HUES48 (cell line): ENCODE measurements at regions not wholly inside any gene's neighbourhood (a gene's known extent, or its start where the extent isn't known, plus 50 kb on each side); places are given as distances from the start of the nearest gene placed in this dataset.
"Not testable (repeated sequence)": the region's sequence is repeated elsewhere in the genome, so short reads cannot be mapped to it uniquely, and the experiment has no call there.

Experiments
- H3K27ac ChIP-seq: one replicate; pipeline ENCODE4 v1.7.0; 2013; ENCODE audit warnings: low read depth, low read length, inconsistent platforms
- H3K27me3 ChIP-seq: 2 replicates; pipeline ENCODE4 v1.6.1; 2013; ENCODE audit warnings: mild to moderate bottlenecking, low read length; ENCODE audit not compliant: control insufficient read depth, insufficient read depth
- H3K36me3 ChIP-seq: 2 replicates; pipeline ENCODE4 v1.6.1; 2013; ENCODE audit warnings: low read length; ENCODE audit not compliant: control insufficient read depth, insufficient read depth
- H3K4me1 ChIP-seq: 2 replicates; pipeline ENCODE4 v1.6.1; 2013; ENCODE audit warnings: mild to moderate bottlenecking, low read length; ENCODE audit not compliant: control insufficient read depth, insufficient read depth
- H3K4me3 ChIP-seq: 2 replicates; pipeline ENCODE4 v1.5.1; 2013; ENCODE audit warnings: mild to moderate bottlenecking, low read depth, low read length
- H3K9ac ChIP-seq: 2 replicates; pipeline ENCODE4 v1.6.1; 2013; ENCODE audit warnings: mild to moderate bottlenecking, low read depth, low read length, moderate library complexity
- H3K9me3 ChIP-seq: 2 replicates; pipeline ENCODE4 v1.6.1; 2013; ENCODE audit warnings: low read length; ENCODE audit not compliant: control insufficient read depth, insufficient read depth

GRCh38 chr18:41046250-41046649, 908.8 kb upstream of the PIK3C3 start:
- H3K27me3 ChIP-seq: not testable (repeated sequence)

GRCh38 chr18:41043876-41044275, 911.2 kb upstream of the PIK3C3 start:
- H3K9ac ChIP-seq: no peak overlapping the region
- no peaks in the 10 kb centered on the region for H3K36me3 ChIP-seq
- no peaks in the 10 kb centered on the region for H3K4me1 ChIP-seq
- no peak overlapping the region for H3K4me3 ChIP-seq
- no peak overlapping the region for H3K27ac ChIP-seq
- H3K9me3 ChIP-seq: no peaks in the 10 kb centered on the region
- H3K27me3 ChIP-seq: no peaks in the 10 kb centered on the region

More at GRCh38 chr18:41046250-41046649, 908.8 kb upstream of the PIK3C3 start:
- not testable (repeated sequence) for H3K4me1 ChIP-seq, H3K36me3 ChIP-seq, H3K4me3 ChIP-seq, H3K27ac ChIP-seq, H3K9me3 ChIP-seq, H3K9ac ChIP-seq

GRCh38 chr18:41042866-41043265, 912.2 kb upstream of the PIK3C3 start:
- H3K27ac ChIP-seq: no peak overlapping the region
- no peak overlapping the region for H3K4me3 ChIP-seq
- H3K4me1 ChIP-seq: no peaks in the 10 kb centered on the region
- no peak overlapping the region for H3K9ac ChIP-seq
- no peaks in the 10 kb centered on the region for H3K27me3 ChIP-seq
- H3K36me3 ChIP-seq: no peaks in the 10 kb centered on the region
- no peaks in the 10 kb centered on the region for H3K9me3 ChIP-seq

- no peak overlapping the region for H3K9ac ChIP-seq
- no peaks in the 10 kb centered on the region for H3K9me3 ChIP-seq
- H3K4me3 ChIP-seq: no peak overlapping the region
- H3K27me3 ChIP-seq: no peaks in the 10 kb centered on the region
- no peaks in the 10 kb centered on the region for H3K4me1 ChIP-seq
- H3K27ac ChIP-seq: no peak overlapping the region
- H3K36me3 ChIP-seq: no peaks in the 10 kb centered on the region
Observed at GRCh38 chr18:41038071-41038470, 917.0 kb upstream of the PIK3C3 start.

- Histone ChIP-seq H3K4me3 (no peak overlapping the region), H3K9me3 (no peaks in the 10 kb centered on the region), H3K27me3 (no peaks in the 10 kb centered on the region), H3K36me3 (no peaks in the 10 kb centered on the region), H3K9ac (no peak overlapping the region), H3K27ac (no peak overlapping the region), H3K4me1 (no peaks in the 10 kb centered on the region)
Observed at GRCh38 chr18:41036346-41036745, 918.7 kb upstream of the PIK3C3 start.

GRCh38 chr18:41034413-41034812, 920.6 kb upstream of the PIK3C3 start:
- no peaks in the 10 kb centered on the region for H3K36me3 ChIP-seq
- H3K27me3 ChIP-seq: no peaks in the 10 kb centered on the region
- no peak overlapping the region for H3K4me3 ChIP-seq
- H3K4me1 ChIP-seq: no peaks in the 10 kb centered on the region
- no peak overlapping the region for H3K27ac ChIP-seq
- no peaks in the 10 kb centered on the region for H3K9me3 ChIP-seq
- no peak overlapping the region for H3K9ac ChIP-seq

GRCh38 chr18:41025666-41026065, 929.4 kb upstream of the PIK3C3 start:
- Histone ChIP-seq H3K9me3 (no peaks in the 10 kb centered on the region), H3K36me3 (no peaks in the 10 kb centered on the region), H3K27ac (no peak overlapping the region), H3K4me3 (no peak overlapping the region), H3K9ac (no peak overlapping the region), H3K4me1 (peaks cover 16% of the 10 kb centered on the region), H3K27me3 (no peaks in the 10 kb centered on the region)

- no peak overlapping the region for H3K4me3 ChIP-seq
- peaks cover 16% of the 10 kb centered on the region for H3K4me1 ChIP-seq
- no peaks in the 10 kb centered on the region for H3K36me3 ChIP-seq
- no peaks in the 10 kb centered on the region for H3K27me3 ChIP-seq
- no peak overlapping the region for H3K9ac ChIP-seq
- H3K9me3 ChIP-seq: no peaks in the 10 kb centered on the region
- no peak overlapping the region for H3K27ac ChIP-seq
Observed at GRCh38 chr18:41024792-41025191, 930.2 kb upstream of the PIK3C3 start.

GRCh38 chr18:41022484-41022883, 932.5 kb upstream of the PIK3C3 start:
- H3K36me3 ChIP-seq: no peaks in the 10 kb centered on the region
- H3K4me1 ChIP-seq: peaks cover 16% of the 10 kb centered on the region
- H3K9me3 ChIP-seq: no peaks in the 10 kb centered on the region

GRCh38 chr18:41021089-41021488, 933.9 kb upstream of the PIK3C3 start:
- H3K36me3 ChIP-seq: no peaks in the 10 kb centered on the region
- H3K27me3 ChIP-seq: no peaks in the 10 kb centered on the region
- no peak overlapping the region for H3K9ac ChIP-seq
- no peak overlapping the region for H3K4me3 ChIP-seq
- H3K4me1 ChIP-seq: peaks cover 16% of the 10 kb centered on the region
- H3K9me3 ChIP-seq: no peaks in the 10 kb centered on the region
- no peak overlapping the region for H3K27ac ChIP-seq

More at GRCh38 chr18:41022484-41022883, 932.5 kb upstream of the PIK3C3 start:
- Histone ChIP-seq H3K27ac (no peak overlapping the region), H3K27me3 (no peaks in the 10 kb centered on the region), H3K9ac (no peak overlapping the region), H3K4me3 (no peak overlapping the region)

- no peak overlapping the region for H3K9ac ChIP-seq
- no peaks in the 10 kb centered on the region for H3K9me3 ChIP-seq
- H3K27me3 ChIP-seq: no peaks in the 10 kb centered on the region
- H3K36me3 ChIP-seq: no peaks in the 10 kb centered on the region
- no peaks in the 10 kb centered on the region for H3K4me1 ChIP-seq
- H3K27ac ChIP-seq: no peak overlapping the region
- H3K4me3 ChIP-seq: no peak overlapping the region
Observed at GRCh38 chr18:41012194-41012593, 942.8 kb upstream of the PIK3C3 start.

GRCh38 chr18:41009926-41010325, 945.1 kb upstream of the PIK3C3 start:
- H3K36me3 ChIP-seq: no peaks in the 10 kb centered on the region
- H3K9me3 ChIP-seq: no peaks in the 10 kb centered on the region
- no peaks in the 10 kb centered on the region for H3K4me1 ChIP-seq
- no peak overlapping the region for H3K4me3 ChIP-seq
- no peak overlapping the region for H3K9ac ChIP-seq
- H3K27me3 ChIP-seq: no peaks in the 10 kb centered on the region
- H3K27ac ChIP-seq: no peak overlapping the region
